ENCODE measurements at regions not wholly inside any gene's neighbourhood (a gene's known extent, or its start where the extent isn't known, plus 50 kb on each side); places are given as distances from the start of the nearest gene placed in this dataset.

DNA sequence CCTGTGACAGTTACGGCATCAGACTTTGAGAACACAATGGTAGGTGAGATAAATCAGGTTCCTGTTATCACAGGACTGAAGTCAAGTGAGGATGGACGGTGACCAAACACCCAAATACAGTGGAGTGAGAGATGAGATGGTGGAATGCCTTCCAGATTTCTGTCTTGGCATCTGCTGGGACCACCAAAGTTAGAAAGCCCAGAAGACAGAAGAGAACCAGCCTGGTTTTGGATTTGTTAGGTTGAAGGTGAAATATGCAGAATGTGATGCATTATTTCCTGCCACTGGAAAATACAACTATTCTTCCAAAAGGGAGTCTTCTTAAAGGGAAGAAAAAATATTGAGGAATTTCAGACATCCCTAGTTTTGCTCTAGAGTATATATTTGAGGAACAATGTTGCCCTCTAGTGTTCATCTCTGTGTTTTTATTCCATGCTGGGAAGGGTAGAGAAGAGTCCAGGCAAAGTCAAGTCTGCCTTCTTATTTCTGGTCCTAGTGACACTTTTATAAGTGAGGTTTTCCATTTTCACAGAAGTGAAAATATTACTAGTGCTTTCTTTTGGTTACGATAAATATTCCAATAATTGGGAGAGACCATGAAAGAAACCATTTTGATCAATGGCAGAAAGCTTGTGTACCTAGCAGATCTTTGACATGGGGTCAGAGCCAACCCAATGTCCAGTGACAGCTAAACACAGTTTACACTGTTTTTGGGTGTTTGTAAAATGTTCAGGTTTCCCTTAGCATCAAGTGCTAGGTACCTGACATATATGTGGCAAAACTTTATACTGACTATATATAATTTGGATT, 142.3 kb upstream of the ANKH start:
- TF ChIP-seq ZBTB7A (IDR thresholded peaks at IDR 0.05; ENCODE audit: low read depth), result no peak
- no peak for TF ChIP-seq FOXM1 (IDR thresholded peaks at IDR 0.05; ENCODE audit: borderline replicate concordance, low read depth)
- TF ChIP-seq TCF12 (IDR thresholded peaks at IDR 0.05; ENCODE audit: low read depth), result no peak
- no peak for TF ChIP-seq YY1 (IDR thresholded peaks at IDR 0.05; ENCODE audit: low read depth)
- TF ChIP-seq CREB1 (IDR thresholded peaks at IDR 0.05; ENCODE audit: low read depth), result no peak
- no peak for TF ChIP-seq CEBPB (IDR thresholded peaks at IDR 0.05)
- TF ChIP-seq EGR1 (IDR thresholded peaks at IDR 0.05), result no peak
- TF ChIP-seq EP300 (IDR thresholded peaks at IDR 0.05; ENCODE audit: borderline replicate concordance), result no peak
- TF ChIP-seq, protein P1, sequence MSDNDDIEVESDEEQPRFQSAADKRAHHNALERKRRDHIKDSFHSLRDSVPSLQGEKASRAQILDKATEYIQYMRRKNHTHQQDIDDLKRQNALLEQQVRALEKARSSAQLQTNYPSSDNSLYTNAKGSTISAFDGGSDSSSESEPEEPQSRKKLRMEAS (IDR thresholded peaks at IDR 0.05), result no peak
- no peak for TF ChIP-seq TAF1 (IDR thresholded peaks at IDR 0.05; ENCODE audit: low read depth)
- TF ChIP-seq, protein P2, sequence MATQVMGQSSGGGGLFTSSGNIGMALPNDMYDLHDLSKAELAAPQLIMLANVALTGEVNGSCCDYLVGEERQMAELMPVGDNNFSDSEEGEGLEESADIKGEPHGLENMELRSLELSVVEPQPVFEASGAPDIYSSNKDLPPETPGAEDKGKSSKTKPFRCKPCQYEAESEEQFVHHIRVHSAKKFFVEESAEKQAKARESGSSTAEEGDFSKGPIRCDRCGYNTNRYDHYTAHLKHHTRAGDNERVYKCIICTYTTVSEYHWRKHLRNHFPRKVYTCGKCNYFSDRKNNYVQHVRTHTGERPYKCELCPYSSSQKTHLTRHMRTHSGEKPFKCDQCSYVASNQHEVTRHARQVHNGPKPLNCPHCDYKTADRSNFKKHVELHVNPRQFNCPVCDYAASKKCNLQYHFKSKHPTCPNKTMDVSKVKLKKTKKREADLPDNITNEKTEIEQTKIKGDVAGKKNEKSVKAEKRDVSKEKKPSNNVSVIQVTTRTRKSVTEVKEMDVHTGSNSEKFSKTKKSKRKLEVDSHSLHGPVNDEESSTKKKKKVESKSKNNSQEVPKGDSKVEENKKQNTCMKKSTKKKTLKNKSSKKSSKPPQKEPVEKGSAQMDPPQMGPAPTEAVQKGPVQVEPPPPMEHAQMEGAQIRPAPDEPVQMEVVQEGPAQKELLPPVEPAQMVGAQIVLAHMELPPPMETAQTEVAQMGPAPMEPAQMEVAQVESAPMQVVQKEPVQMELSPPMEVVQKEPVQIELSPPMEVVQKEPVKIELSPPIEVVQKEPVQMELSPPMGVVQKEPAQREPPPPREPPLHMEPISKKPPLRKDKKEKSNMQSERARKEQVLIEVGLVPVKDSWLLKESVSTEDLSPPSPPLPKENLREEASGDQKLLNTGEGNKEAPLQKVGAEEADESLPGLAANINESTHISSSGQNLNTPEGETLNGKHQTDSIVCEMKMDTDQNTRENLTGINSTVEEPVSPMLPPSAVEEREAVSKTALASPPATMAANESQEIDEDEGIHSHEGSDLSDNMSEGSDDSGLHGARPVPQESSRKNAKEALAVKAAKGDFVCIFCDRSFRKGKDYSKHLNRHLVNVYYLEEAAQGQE (IDR thresholded peaks at IDR 0.05; ENCODE audit: low read depth), result no peak
- peak; percentile 67 for TF ChIP-seq RAD21 (IDR thresholded peaks at IDR 0.05; ENCODE audit: low read depth)

All from Ishikawa (cell line).